OCI-LY7 (cell line): ENCODE measurements at regions not wholly inside any gene's neighbourhood (a gene's known extent, or its start where the extent isn't known, plus 50 kb on each side); places are given as distances from the start of the nearest gene placed in this dataset.

Experiments
- EZH2phosphoT487 ChIP-seq: fragments of 200-600 bp; sonication (generic); IDR thresholded peaks from 2 replicates; pipeline ENCODE4 v1.6.1; 2018; ENCODE audit warnings: low read depth, borderline replicate concordance, mild to moderate bottlenecking, mixed run types, antibody characterized with exemption, low read length, moderate library complexity, mixed read lengths
- TF ChIP-seq, protein P1 (sequence below): fragments of 200-600 bp; sonication (generic); conservative IDR thresholded peaks from 2 replicates; pipeline ENCODE4 v1.5.1; 2014; ENCODE audit warnings: mild to moderate bottlenecking, antibody characterized with exemption, low read length, moderate library complexity, mixed read lengths

DNA sequence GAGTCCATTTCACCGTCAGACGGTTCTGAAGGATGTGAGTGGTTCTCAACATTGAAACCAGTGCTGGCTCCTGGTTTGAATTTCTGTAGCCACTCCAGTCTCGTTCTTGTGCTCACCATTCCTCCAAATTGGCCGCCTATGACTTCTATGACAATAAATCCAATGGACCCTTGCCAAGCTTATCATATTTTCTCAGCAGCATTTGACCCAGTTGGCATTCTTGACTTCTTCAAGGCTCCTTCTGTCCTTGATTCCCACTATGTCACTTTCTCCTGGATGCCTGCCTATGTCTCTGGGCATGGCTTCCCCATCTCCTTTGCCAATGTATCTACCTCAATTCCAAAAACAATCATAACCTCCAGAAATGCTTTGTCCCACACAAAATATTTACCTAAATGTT, 756.0 kb upstream of the NRSN1 start:
- TF ChIP-seq, protein P1, sequence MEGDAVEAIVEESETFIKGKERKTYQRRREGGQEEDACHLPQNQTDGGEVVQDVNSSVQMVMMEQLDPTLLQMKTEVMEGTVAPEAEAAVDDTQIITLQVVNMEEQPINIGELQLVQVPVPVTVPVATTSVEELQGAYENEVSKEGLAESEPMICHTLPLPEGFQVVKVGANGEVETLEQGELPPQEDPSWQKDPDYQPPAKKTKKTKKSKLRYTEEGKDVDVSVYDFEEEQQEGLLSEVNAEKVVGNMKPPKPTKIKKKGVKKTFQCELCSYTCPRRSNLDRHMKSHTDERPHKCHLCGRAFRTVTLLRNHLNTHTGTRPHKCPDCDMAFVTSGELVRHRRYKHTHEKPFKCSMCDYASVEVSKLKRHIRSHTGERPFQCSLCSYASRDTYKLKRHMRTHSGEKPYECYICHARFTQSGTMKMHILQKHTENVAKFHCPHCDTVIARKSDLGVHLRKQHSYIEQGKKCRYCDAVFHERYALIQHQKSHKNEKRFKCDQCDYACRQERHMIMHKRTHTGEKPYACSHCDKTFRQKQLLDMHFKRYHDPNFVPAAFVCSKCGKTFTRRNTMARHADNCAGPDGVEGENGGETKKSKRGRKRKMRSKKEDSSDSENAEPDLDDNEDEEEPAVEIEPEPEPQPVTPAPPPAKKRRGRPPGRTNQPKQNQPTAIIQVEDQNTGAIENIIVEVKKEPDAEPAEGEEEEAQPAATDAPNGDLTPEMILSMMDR, result no peak
- no peak for TF ChIP-seq EZH2phosphoT487
